ENCODE measurements at regions not wholly inside any gene's neighbourhood (a gene's known extent, or its start where the extent isn't known, plus 50 kb on each side); places are given as distances from the start of the nearest gene placed in this dataset.

DNA sequence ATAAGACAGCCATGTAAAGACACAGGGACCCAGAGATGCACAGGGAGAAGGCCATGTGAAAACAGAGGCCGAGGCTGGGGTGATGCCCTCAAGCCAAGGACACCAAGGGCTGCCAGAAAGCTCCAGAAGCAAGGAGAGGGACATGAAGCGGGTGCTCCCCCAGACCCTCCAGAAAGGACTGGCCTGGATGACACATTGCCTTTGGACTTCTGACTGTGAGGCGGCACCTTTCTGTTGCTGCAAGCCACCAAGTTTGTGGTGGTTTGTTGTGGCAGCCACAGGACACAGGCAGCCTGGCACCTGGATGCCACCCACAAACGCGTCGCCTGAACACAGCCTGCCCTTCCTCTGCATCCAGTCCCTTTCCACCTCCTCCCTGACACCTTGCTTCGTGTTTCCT, 67.1 kb downstream of the RHOB start:
- TF ChIP-seq TCF12 (IDR thresholded peaks at IDR 0.05) (no peak), FOXM1 (IDR thresholded peaks at IDR 0.05; ENCODE audit: low read depth) (no peak), EP300 (IDR thresholded peaks at IDR 0.05; ENCODE audit: borderline replicate concordance in 1 of 2, low read depth in 1 of 2, low read length in 1 of 2) (no peak)
- TF ChIP-seq, protein P1, sequence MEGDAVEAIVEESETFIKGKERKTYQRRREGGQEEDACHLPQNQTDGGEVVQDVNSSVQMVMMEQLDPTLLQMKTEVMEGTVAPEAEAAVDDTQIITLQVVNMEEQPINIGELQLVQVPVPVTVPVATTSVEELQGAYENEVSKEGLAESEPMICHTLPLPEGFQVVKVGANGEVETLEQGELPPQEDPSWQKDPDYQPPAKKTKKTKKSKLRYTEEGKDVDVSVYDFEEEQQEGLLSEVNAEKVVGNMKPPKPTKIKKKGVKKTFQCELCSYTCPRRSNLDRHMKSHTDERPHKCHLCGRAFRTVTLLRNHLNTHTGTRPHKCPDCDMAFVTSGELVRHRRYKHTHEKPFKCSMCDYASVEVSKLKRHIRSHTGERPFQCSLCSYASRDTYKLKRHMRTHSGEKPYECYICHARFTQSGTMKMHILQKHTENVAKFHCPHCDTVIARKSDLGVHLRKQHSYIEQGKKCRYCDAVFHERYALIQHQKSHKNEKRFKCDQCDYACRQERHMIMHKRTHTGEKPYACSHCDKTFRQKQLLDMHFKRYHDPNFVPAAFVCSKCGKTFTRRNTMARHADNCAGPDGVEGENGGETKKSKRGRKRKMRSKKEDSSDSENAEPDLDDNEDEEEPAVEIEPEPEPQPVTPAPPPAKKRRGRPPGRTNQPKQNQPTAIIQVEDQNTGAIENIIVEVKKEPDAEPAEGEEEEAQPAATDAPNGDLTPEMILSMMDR (IDR thresholded peaks at IDR 0.05): no peak

All from SK-N-SH (cell line).